22Rv1 (cell line): ENCODE measurements at regions not wholly inside any gene's neighbourhood (a gene's known extent, or its start where the extent isn't known, plus 50 kb on each side); places are given as distances from the start of the nearest gene placed in this dataset.

Experiments used
- H3K27ac ChIP-seq: fragments of 450-650 bp; 2 replicates; pipeline ENCODE4 v1.5.1; 2017
- ZFX ChIP-seq: fragments of 450-650 bp; IDR thresholded peaks from 2 replicates; pipeline ENCODE4 v1.6.1; 2017; ENCODE audit warnings: antibody characterized with exemption, borderline replicate concordance
- TF ChIP-seq, protein P1 (sequence below): fragments of 450-650 bp; IDR thresholded peaks from 2 replicates; pipeline ENCODE4 v1.5.1; 2017; ENCODE audit warnings: mild to moderate bottlenecking

DNA sequence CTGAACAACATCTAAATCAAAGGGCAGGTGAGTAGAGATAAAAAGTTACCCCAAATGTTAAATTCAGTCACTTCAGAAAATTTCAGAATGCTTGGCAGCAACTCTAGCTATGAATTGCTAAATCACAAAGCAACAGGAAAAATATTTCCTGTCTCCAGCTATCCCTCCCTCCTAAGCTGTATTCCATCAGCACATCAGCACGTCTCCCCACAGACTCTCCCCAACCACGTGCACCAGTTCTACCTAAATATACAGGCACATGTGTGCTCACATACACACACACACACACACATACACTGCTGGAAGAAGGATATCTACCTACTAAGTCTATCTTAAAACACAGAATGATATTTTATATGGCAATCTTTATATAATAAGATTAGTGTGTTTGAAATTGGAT is 177.1 kb upstream of the ARHGEF26 start:
- no peak overlapping the region for H3K27ac ChIP-seq
- TF ChIP-seq, protein P1, sequence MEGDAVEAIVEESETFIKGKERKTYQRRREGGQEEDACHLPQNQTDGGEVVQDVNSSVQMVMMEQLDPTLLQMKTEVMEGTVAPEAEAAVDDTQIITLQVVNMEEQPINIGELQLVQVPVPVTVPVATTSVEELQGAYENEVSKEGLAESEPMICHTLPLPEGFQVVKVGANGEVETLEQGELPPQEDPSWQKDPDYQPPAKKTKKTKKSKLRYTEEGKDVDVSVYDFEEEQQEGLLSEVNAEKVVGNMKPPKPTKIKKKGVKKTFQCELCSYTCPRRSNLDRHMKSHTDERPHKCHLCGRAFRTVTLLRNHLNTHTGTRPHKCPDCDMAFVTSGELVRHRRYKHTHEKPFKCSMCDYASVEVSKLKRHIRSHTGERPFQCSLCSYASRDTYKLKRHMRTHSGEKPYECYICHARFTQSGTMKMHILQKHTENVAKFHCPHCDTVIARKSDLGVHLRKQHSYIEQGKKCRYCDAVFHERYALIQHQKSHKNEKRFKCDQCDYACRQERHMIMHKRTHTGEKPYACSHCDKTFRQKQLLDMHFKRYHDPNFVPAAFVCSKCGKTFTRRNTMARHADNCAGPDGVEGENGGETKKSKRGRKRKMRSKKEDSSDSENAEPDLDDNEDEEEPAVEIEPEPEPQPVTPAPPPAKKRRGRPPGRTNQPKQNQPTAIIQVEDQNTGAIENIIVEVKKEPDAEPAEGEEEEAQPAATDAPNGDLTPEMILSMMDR: no peak
- no peak for TF ChIP-seq ZFX

GRCh38 chr3:153951276-153951675 is 169.9 kb upstream of the ARHGEF26 start:
- no peak for TF ChIP-seq ZFX
- TF ChIP-seq, protein P1: no peak
- no peak overlapping the region for H3K27ac ChIP-seq

GRCh38 chr3:153952091-153952490 is 169.1 kb upstream of the ARHGEF26 start:
- TF ChIP-seq ZFX: no peak
- TF ChIP-seq, protein P1: no peak
- H3K27ac ChIP-seq: no peak overlapping the region

DNA sequence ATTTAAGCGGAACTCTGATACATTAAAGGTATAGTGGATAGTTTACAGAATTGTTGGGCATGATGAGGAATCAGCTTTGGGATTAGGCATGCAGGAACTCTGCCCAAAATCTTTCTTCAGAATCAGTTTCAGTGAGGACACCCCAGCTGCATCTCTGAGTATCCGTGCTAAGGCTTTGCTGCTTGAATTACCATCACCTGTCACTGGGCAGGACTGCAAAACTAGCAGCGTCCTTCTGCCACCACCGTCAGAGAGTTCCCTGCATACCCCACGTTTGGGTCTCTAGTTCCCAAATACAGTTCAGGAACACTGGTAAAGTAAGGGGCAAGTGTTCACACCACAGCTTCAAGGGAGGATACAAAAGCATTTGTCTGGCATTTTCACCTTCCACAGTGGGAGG is 164.6 kb upstream of the ARHGEF26 start:
- no peak for TF ChIP-seq ZFX
- TF ChIP-seq, protein P1: no peak
- no peak overlapping the region for H3K27ac ChIP-seq

DNA sequence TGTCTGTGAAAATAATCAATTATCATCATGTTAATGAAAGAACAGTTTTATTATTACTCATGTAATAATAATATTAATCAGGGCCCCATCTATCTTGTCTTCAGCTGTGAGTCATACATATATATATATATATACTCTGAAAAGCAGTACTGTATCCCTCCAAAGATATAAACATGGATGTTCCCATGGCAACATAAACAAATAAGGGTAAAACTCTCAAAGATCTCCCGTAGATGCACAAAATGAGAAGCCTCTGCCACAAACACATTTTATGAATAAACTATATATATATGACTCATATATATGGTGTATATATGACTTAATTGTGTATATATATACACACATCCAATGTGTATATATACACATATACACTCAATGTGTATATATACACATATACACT is 163.8 kb upstream of the ARHGEF26 start:
- H3K27ac ChIP-seq: no peak overlapping the region
- TF ChIP-seq, protein P1: no peak
- no peak for TF ChIP-seq ZFX

DNA sequence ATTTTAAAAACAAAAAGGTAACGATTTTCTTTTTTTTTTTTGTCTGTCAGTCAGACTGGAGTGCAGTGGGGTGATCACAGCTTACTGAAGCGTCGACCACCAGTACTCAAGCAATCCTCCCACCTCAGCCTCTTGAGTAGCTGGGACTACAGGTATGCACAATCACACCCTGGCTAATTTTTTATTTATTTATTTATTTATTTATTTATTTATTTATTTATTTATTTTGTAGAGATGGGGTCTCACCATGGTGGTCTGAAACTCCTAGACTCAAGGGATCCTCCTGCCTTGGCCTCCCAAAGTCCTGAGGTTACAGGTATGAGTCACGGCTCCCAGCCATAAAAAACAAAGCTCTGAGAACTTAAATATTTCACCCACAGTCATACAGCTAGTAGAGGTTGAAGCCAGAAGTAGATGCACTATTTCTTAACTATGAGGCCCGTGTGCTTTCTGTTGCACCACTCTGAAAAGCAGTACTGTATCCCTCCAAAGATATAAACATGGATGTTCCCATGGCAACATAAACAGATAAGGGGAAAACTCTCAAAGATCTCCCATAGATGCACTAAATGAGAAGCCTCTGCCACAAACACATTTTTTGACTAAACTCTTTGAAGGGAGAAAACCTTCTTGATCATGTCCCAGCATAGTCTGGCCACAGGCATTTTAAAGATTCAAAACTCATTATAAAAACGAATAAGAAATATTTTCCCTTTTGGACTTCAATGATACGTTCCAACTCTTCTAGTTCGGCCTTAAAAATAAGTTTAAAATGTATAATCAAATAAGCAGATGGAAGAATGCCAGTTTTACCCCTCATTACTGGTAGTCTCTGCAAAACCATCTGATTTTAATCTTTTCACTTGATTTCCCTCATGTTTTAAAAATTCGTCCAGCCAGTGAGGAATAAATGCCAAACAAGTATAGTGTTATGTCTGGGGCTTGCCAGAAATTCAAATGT is 162.3 kb upstream of the ARHGEF26 start:
- TF ChIP-seq ZFX: no peak
- TF ChIP-seq, protein P1: no peak
- no peak overlapping the region for H3K27ac ChIP-seq

DNA sequence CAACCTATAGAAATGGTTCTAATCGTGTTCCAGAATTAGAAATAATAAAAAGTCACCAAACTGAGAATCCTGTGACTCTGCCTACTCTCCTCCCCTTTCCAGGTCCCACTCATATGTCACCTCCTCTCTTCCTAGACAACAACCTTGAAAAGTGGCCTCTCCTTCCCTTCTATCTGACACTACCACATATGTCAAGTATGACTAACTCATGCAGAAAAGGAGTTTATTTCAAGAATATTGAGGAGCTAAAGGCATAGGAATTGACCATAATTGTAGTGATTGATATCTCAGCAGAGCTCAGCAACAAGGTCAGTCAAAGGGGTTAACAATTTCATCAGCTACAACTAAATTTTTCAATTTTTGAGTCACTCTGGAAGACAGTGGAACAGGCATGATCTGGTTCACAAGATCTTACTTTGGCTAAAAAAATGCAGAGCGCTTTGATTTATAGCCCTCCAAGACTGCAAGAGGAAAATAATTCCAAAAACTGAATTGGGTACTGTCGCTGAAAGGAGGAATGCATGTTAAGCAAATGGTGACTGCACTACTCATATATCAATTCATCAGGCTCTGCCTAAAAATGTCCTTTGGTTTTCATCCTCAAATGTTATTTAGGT is 160.6 kb upstream of the ARHGEF26 start:
- no peak for TF ChIP-seq ZFX
- TF ChIP-seq, protein P1: no peak
- H3K27ac ChIP-seq: no peak overlapping the region
